NCI-H146 (cell line): ENCODE measurements at regions not wholly inside any gene's neighbourhood (a gene's known extent, or its start where the extent isn't known, plus 50 kb on each side); places are given as distances from the start of the nearest gene placed in this dataset.
A peak's percentile ranks its signal among the peaks of the same experiment; 100 is the strongest.

Source experiments
- DNase-seq: peaks from one replicate; lab custom pipeline; 2025; lab: John Stamatoyannopoulos, UW

- peak; percentile 45 for DNase-seq
Measured at GRCh38 chr1:76764638-76765454, 102.4 kb upstream of the ST6GALNAC5 start.

GRCh38 chr1:76766381-76766780 is 100.9 kb upstream of the ST6GALNAC5 start:
- peak; percentile 4 for DNase-seq

GRCh38 chr1:76769911-76770310 is 97.4 kb upstream of the ST6GALNAC5 start:
- DNase-seq, result no peak

GRCh38 chr1:76770979-76771378 is 96.3 kb upstream of the ST6GALNAC5 start:
- DNase-seq, result no peak

- DNase-seq, result no peak
Measured at GRCh38 chr1:76781447-76781846, 85.8 kb upstream of the ST6GALNAC5 start.

- DNase-seq, result no peak
Measured at GRCh38 chr1:76782809-76783208, 84.5 kb upstream of the ST6GALNAC5 start.

GRCh38 chr1:76784502-76784901 is 82.8 kb upstream of the ST6GALNAC5 start:
- no peak for DNase-seq

GRCh38 chr1:76786222-76786621 is 81.1 kb upstream of the ST6GALNAC5 start:
- DNase-seq, result no peak

GRCh38 chr1:76793594-76793993 is 73.7 kb upstream of the ST6GALNAC5 start:
- no peak for DNase-seq

- no peak for DNase-seq
Measured at GRCh38 chr1:76799700-76800099, 67.6 kb upstream of the ST6GALNAC5 start.

GRCh38 chr1:76802094-76802493 is 65.2 kb upstream of the ST6GALNAC5 start:
- DNase-seq, result peak; percentile 12

GRCh38 chr1:76807543-76808260 is 59.6 kb upstream of the ST6GALNAC5 start:
- no peak for DNase-seq
